GM13976 (cell line): ENCODE measurements at regions not wholly inside any gene's neighbourhood (a gene's known extent, or its start where the extent isn't known, plus 50 kb on each side); places are given as distances from the start of the nearest gene placed in this dataset.

ENCODE experiments used
- DNase-seq: peaks from one replicate; pipeline ENCODE4 v3.0.0; 2012; ENCODE audit warnings: low spot score
- CTCF ChIP-seq: IDR thresholded peaks from 2 replicates; pipeline ENCODE4 v1.5.1; 2012; ENCODE audit warnings: borderline replicate concordance, mild to moderate bottlenecking; ENCODE audit not compliant: insufficient read depth; ENCODE audit errors: extremely low read depth, missing control alignments, control extremely low read depth
- in situ Hi-C: fragments of 300-500 bp; cut with MboI; formaldehyde crosslinking; loops from one replicate; pipeline ENCODE4 v1.12.0; 2022; ENCODE audit warnings: low sequenced_read_pairs, mixed read lengths, inconsistent platforms; ENCODE audit not compliant: unreplicated experiment

GRCh38 chr9:25954209-25954608, 276.0 kb upstream of the TUSC1 start:
- DNase-seq, result no peak
- in situ Hi-C loops, result loop anchor here (25.0 kb wide), 1 partner anchor 333 kb away; no protein-coding TSS in a partner anchor
- no peak for TF ChIP-seq CTCF

DNA sequence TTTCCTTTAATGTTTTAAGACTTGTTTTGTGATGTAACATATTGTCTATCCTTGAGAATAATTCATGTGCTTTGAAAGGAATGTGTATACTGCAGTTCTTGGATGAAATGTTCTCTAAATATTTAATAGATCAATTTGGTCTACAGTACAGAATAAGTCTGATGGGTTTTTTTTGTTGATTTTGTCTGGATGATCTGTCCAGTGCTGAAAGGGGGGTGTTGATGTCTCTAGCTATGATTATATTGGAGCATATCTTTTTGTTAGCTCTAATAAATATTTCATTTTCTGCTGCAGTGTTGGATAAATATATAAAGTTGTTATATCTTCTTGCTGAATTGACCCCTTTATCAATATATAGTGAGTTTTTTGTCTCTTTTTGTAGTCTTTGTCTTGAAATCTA, 269.9 kb upstream of the TUSC1 start:
- DNase-seq, result no peak
- TF ChIP-seq CTCF, result no peak
- in situ Hi-C loops, result no loop called here

GRCh38 chr9:25939126-25939525, 260.9 kb upstream of the TUSC1 start:
- DNase-seq, result no peak
- no peak for TF ChIP-seq CTCF
- in situ Hi-C loops, result no loop called here

DNA sequence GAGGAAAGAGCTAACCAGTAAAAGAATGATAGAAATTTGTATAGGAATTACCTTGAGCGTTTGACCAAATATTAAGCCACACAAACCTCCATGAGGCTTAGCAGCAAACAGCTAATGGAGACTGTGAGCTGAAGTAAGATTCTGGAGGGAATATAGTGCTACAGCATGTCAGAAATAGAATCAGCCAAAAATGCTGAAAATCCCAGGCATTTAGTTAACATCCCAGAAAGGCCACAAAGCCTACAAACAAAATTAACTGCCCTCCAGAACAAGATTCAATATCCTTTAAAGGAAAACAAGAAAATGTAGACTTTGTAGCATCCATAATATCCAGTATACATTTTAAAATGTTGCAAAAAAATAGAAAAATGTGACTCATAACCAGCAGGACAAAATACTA, 257.8 kb upstream of the TUSC1 start:
- DNase-seq, result no peak
- in situ Hi-C loops, result no loop called here
- no peak for TF ChIP-seq CTCF

GRCh38 chr9:25935188-25935587, 256.9 kb upstream of the TUSC1 start:
- TF ChIP-seq CTCF, result no peak
- no peak for DNase-seq
- in situ Hi-C loops, result no loop called here

GRCh38 chr9:25918761-25919160, 240.5 kb upstream of the TUSC1 start:
- in situ Hi-C loops, result no loop called here
- DNase-seq, result no peak
- no peak for TF ChIP-seq CTCF
